GM10266 (cell line): ENCODE measurements at regions not wholly inside any gene's neighbourhood (a gene's known extent, or its start where the extent isn't known, plus 50 kb on each side); places are given as distances from the start of the nearest gene placed in this dataset.

Experiments used
- DNase-seq: peaks from one replicate; pipeline ENCODE4 v3.0.0; 2012; ENCODE audit errors: extremely low spot score
- TF ChIP-seq, protein P1 (sequence below): IDR thresholded peaks from 2 replicates; pipeline ENCODE4 v1.5.1; 2012; ENCODE audit warnings: mild to moderate bottlenecking, low read depth; ENCODE audit not compliant: control insufficient read depth, insufficient read depth; ENCODE audit errors: missing control alignments

- no peak for DNase-seq
- TF ChIP-seq, protein P1, sequence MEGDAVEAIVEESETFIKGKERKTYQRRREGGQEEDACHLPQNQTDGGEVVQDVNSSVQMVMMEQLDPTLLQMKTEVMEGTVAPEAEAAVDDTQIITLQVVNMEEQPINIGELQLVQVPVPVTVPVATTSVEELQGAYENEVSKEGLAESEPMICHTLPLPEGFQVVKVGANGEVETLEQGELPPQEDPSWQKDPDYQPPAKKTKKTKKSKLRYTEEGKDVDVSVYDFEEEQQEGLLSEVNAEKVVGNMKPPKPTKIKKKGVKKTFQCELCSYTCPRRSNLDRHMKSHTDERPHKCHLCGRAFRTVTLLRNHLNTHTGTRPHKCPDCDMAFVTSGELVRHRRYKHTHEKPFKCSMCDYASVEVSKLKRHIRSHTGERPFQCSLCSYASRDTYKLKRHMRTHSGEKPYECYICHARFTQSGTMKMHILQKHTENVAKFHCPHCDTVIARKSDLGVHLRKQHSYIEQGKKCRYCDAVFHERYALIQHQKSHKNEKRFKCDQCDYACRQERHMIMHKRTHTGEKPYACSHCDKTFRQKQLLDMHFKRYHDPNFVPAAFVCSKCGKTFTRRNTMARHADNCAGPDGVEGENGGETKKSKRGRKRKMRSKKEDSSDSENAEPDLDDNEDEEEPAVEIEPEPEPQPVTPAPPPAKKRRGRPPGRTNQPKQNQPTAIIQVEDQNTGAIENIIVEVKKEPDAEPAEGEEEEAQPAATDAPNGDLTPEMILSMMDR: no peak
These were observed 500.5 kb upstream of the SPHKAP start for GRCh38 chr2:228681979-228682378.

- TF ChIP-seq, protein P1: no peak
- DNase-seq: no peak
These were observed 499.9 kb upstream of the SPHKAP start for GRCh38 chr2:228681426-228681825.

- TF ChIP-seq, protein P1: no peak
These were observed 496.6 kb upstream of the SPHKAP start for GRCh38 chr2:228678110-228678509.

GRCh38 chr2:228675646-228676045 lies 494.2 kb upstream of the SPHKAP start:
- TF ChIP-seq, protein P1: no peak
- DNase-seq: no peak

More at GRCh38 chr2:228678110-228678509, 496.6 kb upstream of the SPHKAP start:
- no peak for DNase-seq

GRCh38 chr2:228675091-228675490 lies 493.6 kb upstream of the SPHKAP start:
- DNase-seq: no peak
- TF ChIP-seq, protein P1: no peak

DNA sequence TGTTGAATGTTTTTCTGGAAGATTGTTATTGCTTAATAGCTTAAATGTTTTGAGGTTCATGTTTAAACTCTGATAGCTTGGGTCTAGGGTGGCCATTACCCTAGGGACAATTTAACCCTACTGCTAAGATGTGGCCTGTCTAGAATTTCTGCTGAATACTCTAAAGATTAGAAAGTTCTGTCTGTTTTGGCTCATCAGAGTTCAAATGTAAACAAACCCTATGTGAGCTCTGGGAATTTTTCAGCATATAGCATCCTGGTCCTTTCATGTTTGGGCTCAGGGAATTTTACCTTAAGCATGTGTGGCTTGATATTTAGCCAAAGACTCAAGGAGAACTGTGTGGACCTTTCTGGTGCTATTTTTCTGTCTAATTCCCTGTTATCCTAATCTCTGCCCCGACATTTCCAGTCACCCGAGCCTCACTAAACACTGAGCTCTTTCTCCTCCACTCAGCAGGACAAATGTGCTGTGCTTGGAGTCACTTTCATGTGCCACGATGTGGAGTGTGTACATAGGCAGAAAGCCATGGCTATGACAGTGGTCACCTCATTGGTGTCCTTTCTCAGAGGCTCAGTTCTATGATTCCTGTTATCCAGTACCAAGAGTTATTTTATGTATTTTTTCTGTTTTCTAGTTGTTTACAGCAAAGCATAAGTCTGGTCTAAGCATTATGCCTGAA lies 492.5 kb upstream of the SPHKAP start:
- no peak for DNase-seq

DNA sequence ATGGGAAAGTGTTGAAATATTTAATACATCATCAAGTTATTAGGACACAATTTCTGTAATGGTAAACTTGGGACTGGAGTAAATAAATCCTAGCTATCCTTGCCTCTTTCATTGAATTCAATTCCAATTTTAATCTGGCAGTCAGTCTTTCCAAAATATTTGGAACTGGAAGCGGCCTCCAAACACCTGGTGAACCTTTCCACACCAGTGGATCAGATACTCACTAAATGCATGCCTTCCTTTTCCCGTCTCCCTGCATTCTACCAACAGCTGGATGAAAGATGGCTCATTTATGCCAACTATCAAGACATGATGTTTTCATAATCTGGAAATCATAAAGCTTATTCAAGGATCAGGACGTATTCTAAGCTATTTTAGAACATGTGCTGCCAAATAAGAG lies 488.2 kb upstream of the SPHKAP start:
- TF ChIP-seq, protein P1: no peak
- DNase-seq: no peak

More for the DNA sequence above, 492.5 kb upstream of the SPHKAP start:
- TF ChIP-seq, protein P1: no peak
